Left lung (tissue), 4 donors: ENCODE measurements at regions not wholly inside any gene's neighbourhood (a gene's known extent, or its start where the extent isn't known, plus 50 kb on each side); places are given as distances from the start of the nearest gene placed in this dataset.

Experiments
- ATAC-seq: fragments of 200-7000 bp; cut with Tn5 transposase; one replicate; pipeline ENCODE4 v1.9.1; 2020; ENCODE audit warnings: moderate library complexity
- DNase-seq, 4 donors: peaks; one replicate each; pipeline ENCODE4 v3.0.0-alpha.2; 2013 to 2020
- H3K27ac ChIP-seq, 2 donors: fragments of 200-600 bp; sonication (generic) in 1 of 2; one replicate each; pipeline versions ENCODE4 v1.5.0 to v1.8.0; 2020 to 2021
- H3K27me3 ChIP-seq, 2 donors: fragments of 200-600 bp; sonication (generic) in 1 of 2; one replicate each; pipeline versions ENCODE4 v1.5.0 to v1.8.0; 2020 to 2021
- H3K36me3 ChIP-seq, 2 donors: fragments of 200-600 bp; sonication (generic) in 1 of 2; one replicate each; pipeline versions ENCODE4 v1.5.0 to v1.8.0; 2020 to 2021
- H3K4me1 ChIP-seq, 2 donors: fragments of 200-600 bp; one replicate each; pipeline ENCODE4 v1.8.0; 2021
- H3K4me3 ChIP-seq, 2 donors: fragments of 200-600 bp; sonication (generic) in 1 of 2; one replicate each; pipeline versions ENCODE4 v1.5.0 to v1.8.0; 2020 to 2021; ENCODE audit warnings: mild to moderate bottlenecking in 1 of 2
- H3K9me3 ChIP-seq, 2 donors: fragments of 200-600 bp; sonication (generic) in 1 of 2; one replicate each; pipeline versions ENCODE4 v1.5.0 to v1.8.0; 2020 to 2021
- CTCF ChIP-seq, 2 donors: fragments of 200-600 bp; sonication (generic) in 1 of 2; IDR thresholded peaks; one replicate each; pipeline versions ENCODE4 v1.5.0 to v1.8.0; 2021; ENCODE audit warnings: antibody characterized with exemption in 2 of 2
- intact Hi-C, 2 donors: fragments of 100-400 bp; cut with DNase I; formaldehyde crosslinking; loops; one replicate each; pipeline versions ENCODE4 v1.11.2 to v1.14.2; 2022
- donor health status: DM: no; HTN: yes; CAD: no.
- donor health status: DM: no; HTN: no; CAD: no.

GRCh38 chr11:109480251-109480650 lies 58.3 kb downstream of the C11orf87 start:
- Histone ChIP-seq H3K27ac (no peak overlapping the region), H3K27me3 (no peaks in the 10 kb centered on the region), H3K9me3 (no peaks in the 10 kb centered on the region), H3K4me1 (no peaks in the 10 kb centered on the region), H3K36me3 (no peaks in the 10 kb centered on the region), H3K4me3 (no peak overlapping the region)
- DNase-seq: no peak
- intact Hi-C loops: no loop called here
- TF ChIP-seq CTCF (IDR thresholded peaks at IDR 0.05): no peak
- ATAC-seq: no peak

- no peak for ATAC-seq
- intact Hi-C loops: no loop called here
Measured at GRCh38 chr11:109486129-109486528, 64.1 kb downstream of the C11orf87 start.

GRCh38 chr11:109490953-109491635 lies 69.1 kb downstream of the C11orf87 start:
- DNase-seq (no peak), ATAC-seq (no peak)
- Histone ChIP-seq H3K27me3 (no peaks in the 10 kb centered on the region), H3K4me1 (no peaks in the 10 kb centered on the region), H3K4me3 (no peak overlapping the region), H3K9me3 (peaks cover 0 to 8% of the 10 kb centered on the region in 2 donors), H3K36me3 (no peaks in the 10 kb centered on the region), H3K27ac (no peak overlapping the region)
- intact Hi-C loops: no loop called here
- no peak for TF ChIP-seq CTCF (IDR thresholded peaks at IDR 0.05)

More at GRCh38 chr11:109486129-109486528, 64.1 kb downstream of the C11orf87 start:
- DNase-seq: no peak
- Histone ChIP-seq H3K4me1 (no peaks in the 10 kb centered on the region), H3K4me3 (no peak overlapping the region), H3K36me3 (no peaks in the 10 kb centered on the region), H3K27me3 (no peaks in the 10 kb centered on the region), H3K27ac (no peak overlapping the region), H3K9me3 (no peaks in the 10 kb centered on the region)
- no peak for TF ChIP-seq CTCF (IDR thresholded peaks at IDR 0.05)

- no peaks in the 10 kb centered on the region for H3K9me3 ChIP-seq
Measured at GRCh38 chr11:109506115-109506514, 84.1 kb downstream of the C11orf87 start.

GRCh38 chr11:109507331-109507730 lies 85.3 kb downstream of the C11orf87 start:
- no peaks in the 10 kb centered on the region for H3K9me3 ChIP-seq
- H3K27me3 ChIP-seq: no peaks in the 10 kb centered on the region
- H3K4me1 ChIP-seq: no peaks in the 10 kb centered on the region
- intact Hi-C loops: no loop called here
- no peak for TF ChIP-seq CTCF (IDR thresholded peaks at IDR 0.05)
- no peak overlapping the region for H3K4me3 ChIP-seq
- ATAC-seq (no peak), DNase-seq (no peak)
- no peaks in the 10 kb centered on the region for H3K36me3 ChIP-seq
- H3K27ac ChIP-seq: no peak overlapping the region

More at GRCh38 chr11:109506115-109506514, 84.1 kb downstream of the C11orf87 start:
- ATAC-seq (no peak), DNase-seq (no peak)
- H3K27me3 ChIP-seq: no peaks in the 10 kb centered on the region
- no peaks in the 10 kb centered on the region for H3K36me3 ChIP-seq
- no peak overlapping the region for H3K27ac ChIP-seq
- no peak overlapping the region for H3K4me3 ChIP-seq
- TF ChIP-seq CTCF (IDR thresholded peaks at IDR 0.05): no peak
- intact Hi-C loops: no loop called here
- H3K4me1 ChIP-seq: no peaks in the 10 kb centered on the region
